ENCODE measurements at regions not wholly inside any gene's neighbourhood (a gene's known extent, or its start where the extent isn't known, plus 50 kb on each side); places are given as distances from the start of the nearest gene placed in this dataset.
"Not testable (repeated sequence)": the region's sequence is repeated elsewhere in the genome, so short reads cannot be mapped to it uniquely, and the experiment has no call there.

DNA sequence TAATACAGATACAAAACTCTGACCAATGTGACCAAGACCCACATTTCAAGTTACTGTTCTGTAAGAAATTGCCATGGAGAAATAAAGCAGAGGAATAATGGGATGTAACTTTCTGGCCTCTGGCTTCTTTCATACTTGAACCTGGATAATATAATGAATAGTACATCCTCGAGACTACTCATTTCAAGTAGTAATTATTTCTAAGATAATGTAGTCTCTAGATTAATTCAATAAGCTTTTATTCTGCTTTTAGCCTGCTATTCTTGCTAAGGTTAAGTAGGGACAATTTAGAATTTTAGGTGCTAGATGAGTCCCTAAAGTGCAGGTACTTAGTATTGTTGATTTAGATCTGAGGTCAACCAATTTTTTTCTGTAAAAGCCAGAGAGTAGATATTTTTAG lies 178.7 kb upstream of the IL15 start:
- DNase-seq = no peak

DNA sequence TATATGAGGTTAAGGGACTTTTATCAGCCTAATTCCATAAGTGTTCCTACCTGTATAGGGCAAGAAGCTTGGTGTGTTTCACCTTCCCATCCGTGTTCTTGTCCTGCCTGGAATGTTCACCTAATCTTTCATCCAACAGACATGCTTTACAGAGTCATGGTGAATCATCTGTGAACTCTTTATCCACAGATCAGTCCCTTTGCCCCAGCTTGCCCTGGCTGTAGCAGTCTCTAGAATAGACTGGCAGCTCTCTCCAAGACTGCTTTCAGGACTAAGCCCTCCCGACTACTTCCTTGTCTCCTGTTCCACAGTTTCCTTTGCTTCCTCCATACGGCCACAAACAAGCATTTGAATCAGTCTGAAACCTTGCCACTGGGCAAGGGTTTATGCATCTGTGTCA lies 177.9 kb upstream of the IL15 start:
- no peak for DNase-seq

GRCh38 chr4:141459020-141459419 lies 177.4 kb upstream of the IL15 start:
- no peak for DNase-seq

DNA sequence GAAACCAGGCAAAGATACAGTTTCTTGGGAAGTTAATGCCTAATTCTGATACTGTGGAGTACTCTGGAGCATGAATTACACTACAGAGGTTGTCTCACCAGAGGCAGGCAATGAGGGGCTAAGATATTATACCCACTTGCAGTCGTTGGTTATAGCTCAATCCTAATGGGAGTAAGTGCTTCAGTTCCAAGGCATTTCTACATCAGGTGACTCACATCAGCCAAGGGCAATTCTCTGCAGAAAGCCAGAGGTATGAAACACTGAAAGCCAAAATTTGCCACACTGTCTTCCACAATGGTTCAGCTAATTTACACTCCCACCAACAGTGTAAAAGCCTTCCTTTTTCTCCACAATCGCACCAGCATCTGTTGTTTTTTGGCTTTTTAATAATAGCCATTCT lies 174.0 kb upstream of the IL15 start:
- no peak for DNase-seq

GRCh38 chr4:141463678-141464077 lies 172.7 kb upstream of the IL15 start:
- DNase-seq = no peak

GRCh38 chr4:141464366-141464765 lies 172.0 kb upstream of the IL15 start:
- no peak for DNase-seq

DNA sequence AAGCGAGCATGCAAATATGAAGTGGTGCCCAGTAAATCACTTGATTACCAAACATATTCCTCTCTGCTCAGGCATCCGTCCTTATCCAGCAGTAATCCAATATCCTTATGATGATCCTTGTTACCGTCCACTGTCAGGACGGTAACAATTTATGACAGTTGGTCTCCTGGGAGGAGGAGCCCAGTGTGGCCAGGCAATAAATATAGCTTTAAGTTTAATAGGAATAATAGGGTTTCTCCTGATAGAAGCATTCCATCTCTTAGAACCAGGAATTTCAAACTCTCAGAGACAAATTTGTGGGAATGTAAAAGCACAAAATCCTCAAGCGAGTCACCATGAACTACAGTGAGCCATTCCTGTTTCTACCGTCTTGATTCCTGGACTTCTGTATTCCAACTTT lies 171.2 kb upstream of the IL15 start:
- no peak for DNase-seq

DNA sequence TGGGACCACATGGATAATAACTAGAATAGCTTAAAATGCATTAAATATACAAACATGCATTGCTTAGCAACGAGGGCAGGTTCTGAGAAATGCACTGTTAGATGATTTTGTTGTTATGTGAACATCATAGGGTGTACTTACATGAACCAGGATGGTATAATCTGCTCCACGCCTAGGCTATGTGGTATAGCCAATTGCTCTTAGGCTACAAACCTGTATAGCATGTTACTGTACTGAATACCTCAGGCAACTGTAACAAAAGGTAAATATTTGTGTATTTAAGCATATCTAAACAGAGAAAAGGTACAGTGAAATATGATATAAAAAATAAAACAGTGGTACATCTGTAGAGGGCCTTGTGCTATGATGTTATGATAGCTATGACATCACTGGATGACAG lies 169.2 kb upstream of the IL15 start:
- no peak for DNase-seq

GRCh38 chr4:141469392-141469791 lies 167.0 kb upstream of the IL15 start:
- no peak for DNase-seq

DNA sequence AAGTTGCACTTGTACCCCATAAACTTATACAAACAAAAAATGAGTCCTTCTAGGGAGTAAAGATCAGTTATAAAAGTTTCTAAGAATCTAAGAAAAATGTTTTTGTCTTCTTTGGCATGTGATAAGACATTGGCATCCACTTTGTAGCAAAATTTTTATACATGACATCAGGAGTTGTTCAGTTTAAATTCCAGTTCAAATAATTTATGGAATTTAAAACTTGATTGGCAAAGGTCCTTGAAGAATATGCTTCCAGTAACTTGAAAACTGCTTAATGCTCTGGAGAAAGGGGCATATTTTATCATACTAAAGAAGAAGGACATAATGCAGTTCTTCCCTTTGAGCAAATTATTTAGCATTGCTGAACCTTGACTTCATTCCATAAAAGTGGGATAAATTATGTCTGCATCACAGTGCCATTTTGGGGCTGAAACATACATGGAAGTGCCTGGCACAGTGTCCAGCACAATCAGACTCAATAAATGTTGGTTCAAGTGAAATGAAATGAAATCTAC lies 163.3 kb upstream of the IL15 start:
- no peak for DNase-seq

DNA sequence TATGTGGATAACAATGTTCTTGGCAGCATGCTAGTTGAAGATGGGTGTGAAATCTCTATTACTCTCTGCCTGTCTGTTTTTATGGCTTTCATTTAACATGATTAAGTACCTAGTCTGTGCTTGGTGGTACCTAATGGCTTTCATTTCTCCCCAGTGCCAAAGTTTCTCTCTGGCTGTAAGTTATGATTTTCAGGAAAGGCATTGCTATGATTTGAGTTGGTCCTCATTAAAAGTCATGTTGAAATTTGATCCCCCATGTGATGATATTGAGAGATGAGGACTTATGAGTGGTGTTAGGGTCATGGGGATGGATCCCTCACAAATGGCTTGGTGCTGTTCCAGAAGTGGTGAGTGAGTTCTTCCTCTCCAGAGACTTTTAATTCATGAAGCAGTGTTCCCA lies 162.4 kb upstream of the IL15 start:
- DNase-seq = no peak

- DNase-seq = no peak
These were observed 155.4 kb upstream of the IL15 start for GRCh38 chr4:141480950-141481349.

DNA sequence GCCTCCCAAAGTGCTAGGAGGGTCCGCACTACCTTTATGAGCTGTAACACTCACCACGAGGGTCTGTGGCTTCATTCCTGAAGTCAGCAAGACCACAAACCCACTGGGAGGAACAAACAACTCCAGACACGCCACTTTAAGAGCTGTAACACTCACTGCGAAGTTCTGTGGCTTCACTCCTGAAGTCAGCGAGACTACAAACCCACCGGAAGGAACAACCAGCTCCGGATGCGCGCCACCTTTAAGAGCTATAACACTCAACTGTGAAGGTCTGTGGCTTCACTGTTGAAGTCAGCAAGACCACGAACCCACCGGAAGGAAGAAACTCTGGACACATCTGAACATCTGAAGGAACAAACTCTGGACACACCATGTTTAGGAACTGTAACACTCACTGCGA lies 152.1 kb upstream of the IL15 start:
- not testable (repeated sequence) for DNase-seq

GRCh38 chr4:141486375-141486997 lies 149.9 kb upstream of the IL15 start:
- DNase-seq = no peak

GRCh38 chr4:141497627-141498026 lies 138.8 kb upstream of the IL15 start:
- no peak for DNase-seq

DNA sequence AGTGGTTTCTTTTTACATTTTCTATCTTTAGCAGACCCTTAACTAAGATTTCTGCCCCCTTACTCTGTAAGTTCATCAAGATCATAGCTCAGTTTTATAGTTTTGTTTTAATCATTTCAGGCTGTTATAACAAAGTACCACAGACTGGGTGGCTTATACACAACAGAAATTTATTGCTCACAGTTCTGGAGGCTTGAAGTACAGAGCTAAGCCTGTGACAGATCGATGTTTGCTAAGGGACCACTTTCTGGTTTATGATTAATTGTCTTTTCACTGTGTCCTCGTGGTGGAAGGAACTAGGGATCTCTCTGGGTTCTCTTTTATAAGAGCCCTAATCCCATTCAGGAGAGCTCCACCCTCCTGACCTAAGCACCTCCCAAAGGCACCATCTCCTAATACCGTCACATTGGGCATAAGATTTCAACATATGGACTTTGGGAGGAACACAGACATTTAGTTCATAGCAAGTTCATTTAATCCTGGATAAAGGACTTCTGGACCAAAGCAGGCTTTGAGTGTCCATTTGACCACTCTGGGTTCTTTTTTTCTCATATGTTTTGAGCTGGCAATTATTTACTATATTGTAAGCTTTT lies 137.0 kb upstream of the IL15 start:
- DNase-seq = no peak

DNA sequence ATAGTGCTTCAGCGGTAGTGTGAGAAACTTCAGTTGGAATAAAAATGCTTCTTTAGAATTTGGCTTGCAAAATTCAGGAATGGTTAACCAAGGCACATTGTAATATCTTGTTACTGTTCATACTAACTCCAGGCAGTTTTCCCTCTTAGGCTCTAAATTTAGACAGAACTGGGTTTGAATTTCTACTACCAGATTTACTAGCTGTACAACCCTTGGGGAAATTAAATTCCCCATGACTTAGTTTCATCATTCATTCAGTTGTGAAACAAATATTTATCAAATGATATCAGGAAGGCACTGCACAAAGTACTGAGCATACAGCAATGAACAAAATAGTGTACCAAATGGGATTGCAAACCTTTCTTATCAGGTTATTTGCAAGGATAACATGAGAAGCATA lies 135.0 kb upstream of the IL15 start:
- no peak for DNase-seq

DNA sequence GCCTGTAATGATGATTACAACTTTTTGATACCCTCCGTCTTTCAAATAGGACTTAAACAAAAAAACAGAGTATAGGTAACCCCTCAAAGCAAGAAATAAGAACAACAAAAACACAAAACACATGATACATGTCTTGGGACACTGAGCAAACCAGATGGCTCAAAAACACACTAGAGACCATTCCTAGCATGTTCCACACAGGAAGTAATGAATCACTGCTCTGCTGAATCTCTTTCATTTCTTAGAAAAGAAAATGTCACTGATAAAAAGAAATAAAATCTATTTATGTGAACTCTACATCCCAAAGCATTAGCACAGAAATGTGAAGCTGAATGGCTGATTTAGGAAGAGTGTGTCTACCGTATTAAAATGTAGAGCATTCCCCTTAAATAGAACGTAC lies 134.5 kb upstream of the IL15 start:
- DNase-seq = no peak

- no peak for DNase-seq
These were observed 133.6 kb upstream of the IL15 start for GRCh38 chr4:141502755-141503154.

- no peak for DNase-seq
These were observed 133.1 kb upstream of the IL15 start for GRCh38 chr4:141503260-141503659.

- DNase-seq = no peak
These were observed 125.3 kb upstream of the IL15 start for GRCh38 chr4:141511055-141511454.

GRCh38 chr4:141513866-141514265 lies 122.5 kb upstream of the IL15 start:
- DNase-seq = no peak

GRCh38 chr4:141518222-141518621 lies 118.2 kb upstream of the IL15 start:
- no peak for DNase-seq

GRCh38 chr4:141524116-141524515 lies 112.3 kb upstream of the IL15 start:
- no peak for DNase-seq
